ENCODE measurements at regions not wholly inside any gene's neighbourhood (a gene's known extent, or its start where the extent isn't known, plus 50 kb on each side); places are given as distances from the start of the nearest gene placed in this dataset.

DNA sequence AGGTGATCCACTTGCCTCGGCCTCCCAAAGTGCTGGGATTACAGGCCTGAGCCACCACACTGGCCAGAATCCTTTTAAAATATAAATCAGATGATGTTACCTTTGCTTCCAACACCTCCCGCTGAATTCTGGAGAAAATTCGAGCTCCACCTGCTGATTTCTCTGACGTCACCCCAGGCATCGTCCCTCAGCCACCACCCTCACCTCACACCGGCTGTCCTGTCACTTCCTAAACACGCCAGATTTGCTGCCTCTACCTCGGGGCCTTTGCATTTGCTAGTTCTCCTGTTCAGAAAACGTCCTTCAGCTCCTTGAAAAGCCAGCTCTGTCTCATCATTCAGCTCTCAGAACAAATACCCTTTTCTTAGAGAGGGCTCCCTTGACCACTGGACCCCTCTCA is 57.9 kb downstream of the FBXO2 start:
- TF ChIP-seq ZBTB7A (IDR thresholded peaks at IDR 0.05; ENCODE audit: low read depth) (no peak), CREB1 (IDR thresholded peaks at IDR 0.05; ENCODE audit: low read depth) (no peak), TEAD4 (IDR thresholded peaks at IDR 0.05) (no peak), CEBPB (IDR thresholded peaks at IDR 0.05) (no peak), RAD21 (IDR thresholded peaks at IDR 0.05; ENCODE audit: low read depth) (no peak), FOXM1 (IDR thresholded peaks at IDR 0.05; ENCODE audit: borderline replicate concordance, low read depth) (no peak)

DNA sequence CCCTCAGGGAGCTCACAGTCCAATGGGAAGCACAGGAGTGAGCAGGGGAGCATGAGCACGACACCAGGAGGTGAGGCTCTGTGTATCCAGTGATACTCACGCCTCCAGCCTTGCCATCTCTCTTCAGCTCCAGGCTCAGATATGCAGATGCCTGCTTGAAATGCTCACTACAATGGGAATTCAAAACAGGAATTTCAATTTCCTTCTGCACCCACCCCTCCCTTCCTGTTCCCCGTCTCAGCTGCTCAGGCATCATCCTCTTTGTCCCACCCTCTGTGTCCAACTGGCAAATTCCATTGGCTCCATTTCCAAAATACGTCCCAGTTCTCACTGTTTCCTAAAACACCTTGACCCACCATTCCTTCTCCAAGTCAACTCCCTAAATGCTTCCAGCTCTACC is 58.9 kb downstream of the FBXO2 start:
- TF ChIP-seq, protein P1, sequence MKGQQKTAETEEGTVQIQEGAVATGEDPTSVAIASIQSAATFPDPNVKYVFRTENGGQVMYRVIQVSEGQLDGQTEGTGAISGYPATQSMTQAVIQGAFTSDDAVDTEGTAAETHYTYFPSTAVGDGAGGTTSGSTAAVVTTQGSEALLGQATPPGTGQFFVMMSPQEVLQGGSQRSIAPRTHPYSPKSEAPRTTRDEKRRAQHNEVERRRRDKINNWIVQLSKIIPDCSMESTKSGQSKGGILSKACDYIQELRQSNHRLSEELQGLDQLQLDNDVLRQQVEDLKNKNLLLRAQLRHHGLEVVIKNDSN (IDR thresholded peaks at IDR 0.05), result no peak
- TF ChIP-seq NFIC (IDR thresholded peaks at IDR 0.05), result no peak

DNA sequence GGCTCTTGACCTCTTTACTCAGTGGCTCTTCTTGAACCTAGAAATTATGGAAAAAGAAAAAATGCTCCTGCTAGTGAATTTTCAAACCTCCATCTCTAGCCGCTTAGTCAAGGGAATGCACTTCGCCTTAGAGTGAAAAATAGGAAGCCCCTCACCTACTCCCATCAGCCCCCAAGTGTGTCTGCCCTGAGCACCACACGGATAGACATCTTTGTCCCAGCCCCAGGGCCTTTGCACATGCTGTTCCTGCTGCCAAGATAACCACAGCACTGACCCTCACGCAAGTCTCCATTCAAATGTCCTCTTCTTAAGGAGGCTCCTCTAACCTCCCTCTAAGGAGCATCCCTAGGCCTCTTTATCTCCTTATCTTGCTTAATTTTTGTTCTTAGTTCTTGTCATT is 59.6 kb downstream of the FBXO2 start:
- no peak for TF ChIP-seq EGR1 (IDR thresholded peaks at IDR 0.05)
- TF ChIP-seq TCF12 (IDR thresholded peaks at IDR 0.05; ENCODE audit: low read depth), result no peak
- no peak for TF ChIP-seq TAF1 (IDR thresholded peaks at IDR 0.05; ENCODE audit: low read depth)
- no peak for TF ChIP-seq FOXM1 (IDR thresholded peaks at IDR 0.05; ENCODE audit: borderline replicate concordance, low read depth)
- TF ChIP-seq EP300 (IDR thresholded peaks at IDR 0.05; ENCODE audit: borderline replicate concordance), result no peak
- no peak for TF ChIP-seq CREB1 (IDR thresholded peaks at IDR 0.05; ENCODE audit: low read depth)
- TF ChIP-seq, protein P1 (IDR thresholded peaks at IDR 0.05), result no peak
- no peak for TF ChIP-seq NFIC (IDR thresholded peaks at IDR 0.05)
- TF ChIP-seq TEAD4 (IDR thresholded peaks at IDR 0.05), result no peak
- TF ChIP-seq CEBPB (IDR thresholded peaks at IDR 0.05), result no peak
- TF ChIP-seq YY1 (IDR thresholded peaks at IDR 0.05; ENCODE audit: low read depth), result no peak
- TF ChIP-seq, protein P2, sequence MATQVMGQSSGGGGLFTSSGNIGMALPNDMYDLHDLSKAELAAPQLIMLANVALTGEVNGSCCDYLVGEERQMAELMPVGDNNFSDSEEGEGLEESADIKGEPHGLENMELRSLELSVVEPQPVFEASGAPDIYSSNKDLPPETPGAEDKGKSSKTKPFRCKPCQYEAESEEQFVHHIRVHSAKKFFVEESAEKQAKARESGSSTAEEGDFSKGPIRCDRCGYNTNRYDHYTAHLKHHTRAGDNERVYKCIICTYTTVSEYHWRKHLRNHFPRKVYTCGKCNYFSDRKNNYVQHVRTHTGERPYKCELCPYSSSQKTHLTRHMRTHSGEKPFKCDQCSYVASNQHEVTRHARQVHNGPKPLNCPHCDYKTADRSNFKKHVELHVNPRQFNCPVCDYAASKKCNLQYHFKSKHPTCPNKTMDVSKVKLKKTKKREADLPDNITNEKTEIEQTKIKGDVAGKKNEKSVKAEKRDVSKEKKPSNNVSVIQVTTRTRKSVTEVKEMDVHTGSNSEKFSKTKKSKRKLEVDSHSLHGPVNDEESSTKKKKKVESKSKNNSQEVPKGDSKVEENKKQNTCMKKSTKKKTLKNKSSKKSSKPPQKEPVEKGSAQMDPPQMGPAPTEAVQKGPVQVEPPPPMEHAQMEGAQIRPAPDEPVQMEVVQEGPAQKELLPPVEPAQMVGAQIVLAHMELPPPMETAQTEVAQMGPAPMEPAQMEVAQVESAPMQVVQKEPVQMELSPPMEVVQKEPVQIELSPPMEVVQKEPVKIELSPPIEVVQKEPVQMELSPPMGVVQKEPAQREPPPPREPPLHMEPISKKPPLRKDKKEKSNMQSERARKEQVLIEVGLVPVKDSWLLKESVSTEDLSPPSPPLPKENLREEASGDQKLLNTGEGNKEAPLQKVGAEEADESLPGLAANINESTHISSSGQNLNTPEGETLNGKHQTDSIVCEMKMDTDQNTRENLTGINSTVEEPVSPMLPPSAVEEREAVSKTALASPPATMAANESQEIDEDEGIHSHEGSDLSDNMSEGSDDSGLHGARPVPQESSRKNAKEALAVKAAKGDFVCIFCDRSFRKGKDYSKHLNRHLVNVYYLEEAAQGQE (IDR thresholded peaks at IDR 0.05; ENCODE audit: low read depth), result no peak

DNA sequence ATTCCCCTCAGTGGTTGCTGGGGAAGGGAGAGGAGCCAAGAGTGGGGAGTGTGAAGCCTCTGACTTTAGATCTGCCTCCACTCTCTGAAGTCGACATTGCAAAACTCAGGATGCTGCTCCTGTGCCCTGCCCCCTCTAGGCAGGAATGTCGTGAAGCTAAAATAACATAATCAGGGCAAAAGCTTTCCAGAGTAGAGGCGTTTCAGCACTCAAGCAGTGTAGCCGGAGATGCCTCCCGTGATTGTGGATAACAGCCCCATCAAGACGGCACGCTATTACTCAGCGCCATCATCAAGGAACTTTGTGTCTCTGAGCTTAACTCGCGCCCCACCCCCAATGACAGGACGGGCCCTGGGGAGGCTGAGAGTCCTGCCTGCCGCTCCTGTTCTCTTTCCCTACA is 60.0 kb downstream of the FBXO2 start:
- peak; percentile 50 for TF ChIP-seq TEAD4 (IDR thresholded peaks at IDR 0.05)
- no peak for TF ChIP-seq EGR1 (IDR thresholded peaks at IDR 0.05)
- TF ChIP-seq, protein P2 (IDR thresholded peaks at IDR 0.05; ENCODE audit: low read depth), result no peak
- TF ChIP-seq, protein P3, sequence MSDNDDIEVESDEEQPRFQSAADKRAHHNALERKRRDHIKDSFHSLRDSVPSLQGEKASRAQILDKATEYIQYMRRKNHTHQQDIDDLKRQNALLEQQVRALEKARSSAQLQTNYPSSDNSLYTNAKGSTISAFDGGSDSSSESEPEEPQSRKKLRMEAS (IDR thresholded peaks at IDR 0.05), result no peak

DNA sequence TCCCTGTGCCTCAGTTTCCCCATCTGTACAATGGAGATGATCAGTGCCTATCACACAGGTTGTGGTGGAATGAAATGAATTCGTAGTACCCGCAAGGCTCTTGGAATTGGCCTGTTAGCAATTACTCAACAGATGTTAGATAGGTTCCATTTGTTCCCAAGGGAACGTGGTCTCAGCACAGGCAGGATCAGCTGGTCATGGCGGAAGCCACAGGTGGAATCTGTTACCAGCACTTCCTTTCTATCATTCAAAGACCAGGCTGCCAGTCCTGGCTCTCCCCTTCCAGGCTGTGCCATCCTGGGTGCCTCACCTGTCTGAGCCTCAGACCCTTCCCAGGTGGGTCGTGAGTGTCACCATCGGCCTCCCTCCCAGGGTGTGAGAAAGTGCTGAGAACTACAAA is 61.5 kb downstream of the FBXO2 start:
- TF ChIP-seq, protein P3 (IDR thresholded peaks at IDR 0.05), result no peak
- TF ChIP-seq, protein P1 (IDR thresholded peaks at IDR 0.05), result no peak
- no peak for TF ChIP-seq YY1 (IDR thresholded peaks at IDR 0.05; ENCODE audit: low read depth)

DNA sequence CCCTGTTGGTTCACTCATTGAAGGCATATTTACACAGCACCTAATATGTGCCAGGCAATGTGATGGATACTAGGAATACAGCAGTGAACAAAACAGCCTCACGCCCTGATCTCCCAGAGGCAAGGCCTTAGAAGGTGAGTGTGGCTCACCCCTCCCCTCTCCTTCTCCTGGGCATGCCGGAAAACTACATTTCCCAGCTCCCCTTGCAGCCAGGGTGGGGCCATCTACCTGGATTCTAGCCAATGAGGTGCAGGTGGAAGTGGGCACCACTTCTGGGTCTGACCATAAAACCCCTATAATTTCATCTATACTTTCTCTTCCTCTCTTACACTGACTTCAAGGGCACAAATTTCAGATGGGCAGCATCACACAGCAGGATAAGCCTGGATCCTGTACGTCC is 63.8 kb downstream of the FBXO2 start:
- TF ChIP-seq NFIC (IDR thresholded peaks at IDR 0.05) (peak; percentile 42; the same call in 1 of the 2 replicates), YY1 (IDR thresholded peaks at IDR 0.05; ENCODE audit: low read depth) (no peak)
